Testis (tissue), 2 donors: ENCODE measurements at regions not wholly inside any gene's neighbourhood (a gene's known extent, or its start where the extent isn't known, plus 50 kb on each side); places are given as distances from the start of the nearest gene placed in this dataset.

ENCODE experiments used
- POLR2A ChIP-seq: fragments of 450-650 bp; IDR thresholded peaks from one replicate; pipeline ENCODE4 v1.6.1; 2017; ENCODE audit warnings: antibody characterized with exemption, mild to moderate bottlenecking, moderate library complexity
- TF ChIP-seq, protein P1 (sequence below), 3 experiments: fragments of 450-650 bp in 2 of 3; fragments of 200-600 bp in 1 of 3; sonication (generic) in 1 of 3; IDR thresholded peaks; one replicate each; pipeline ENCODE4 v1.5.1; 2016 to 2019; ENCODE audit warnings: antibody characterized with exemption in 3 of 3, mild to moderate bottlenecking in 2 of 3, moderate library complexity in 1 of 3

DNA sequence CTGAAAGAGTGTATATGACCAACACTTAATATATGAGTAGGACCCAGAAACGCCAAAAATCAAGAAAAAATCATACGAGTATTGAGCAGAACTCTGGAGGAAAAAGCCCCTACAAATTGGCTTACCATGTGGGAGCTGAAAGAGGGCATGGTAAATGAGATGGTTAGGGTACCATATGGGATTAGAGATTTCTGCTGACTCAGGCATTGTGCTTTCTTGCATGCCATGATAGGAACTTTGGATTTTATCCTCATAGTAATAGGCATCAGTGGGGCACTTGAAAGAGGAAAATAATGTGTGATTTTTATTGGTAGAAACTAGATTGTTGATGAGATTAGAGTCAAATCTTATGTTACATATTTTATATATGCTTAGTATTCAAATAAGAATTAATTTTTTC is 271.1 kb downstream of the CBLN2 start:
- TF ChIP-seq, protein P1, sequence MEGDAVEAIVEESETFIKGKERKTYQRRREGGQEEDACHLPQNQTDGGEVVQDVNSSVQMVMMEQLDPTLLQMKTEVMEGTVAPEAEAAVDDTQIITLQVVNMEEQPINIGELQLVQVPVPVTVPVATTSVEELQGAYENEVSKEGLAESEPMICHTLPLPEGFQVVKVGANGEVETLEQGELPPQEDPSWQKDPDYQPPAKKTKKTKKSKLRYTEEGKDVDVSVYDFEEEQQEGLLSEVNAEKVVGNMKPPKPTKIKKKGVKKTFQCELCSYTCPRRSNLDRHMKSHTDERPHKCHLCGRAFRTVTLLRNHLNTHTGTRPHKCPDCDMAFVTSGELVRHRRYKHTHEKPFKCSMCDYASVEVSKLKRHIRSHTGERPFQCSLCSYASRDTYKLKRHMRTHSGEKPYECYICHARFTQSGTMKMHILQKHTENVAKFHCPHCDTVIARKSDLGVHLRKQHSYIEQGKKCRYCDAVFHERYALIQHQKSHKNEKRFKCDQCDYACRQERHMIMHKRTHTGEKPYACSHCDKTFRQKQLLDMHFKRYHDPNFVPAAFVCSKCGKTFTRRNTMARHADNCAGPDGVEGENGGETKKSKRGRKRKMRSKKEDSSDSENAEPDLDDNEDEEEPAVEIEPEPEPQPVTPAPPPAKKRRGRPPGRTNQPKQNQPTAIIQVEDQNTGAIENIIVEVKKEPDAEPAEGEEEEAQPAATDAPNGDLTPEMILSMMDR (IDR thresholded peaks at IDR 0.05) = no peak
- TF ChIP-seq POLR2A = no peak
